ENCODE measurements at regions not wholly inside any gene's neighbourhood (a gene's known extent, or its start where the extent isn't known, plus 50 kb on each side); places are given as distances from the start of the nearest gene placed in this dataset.

DNA sequence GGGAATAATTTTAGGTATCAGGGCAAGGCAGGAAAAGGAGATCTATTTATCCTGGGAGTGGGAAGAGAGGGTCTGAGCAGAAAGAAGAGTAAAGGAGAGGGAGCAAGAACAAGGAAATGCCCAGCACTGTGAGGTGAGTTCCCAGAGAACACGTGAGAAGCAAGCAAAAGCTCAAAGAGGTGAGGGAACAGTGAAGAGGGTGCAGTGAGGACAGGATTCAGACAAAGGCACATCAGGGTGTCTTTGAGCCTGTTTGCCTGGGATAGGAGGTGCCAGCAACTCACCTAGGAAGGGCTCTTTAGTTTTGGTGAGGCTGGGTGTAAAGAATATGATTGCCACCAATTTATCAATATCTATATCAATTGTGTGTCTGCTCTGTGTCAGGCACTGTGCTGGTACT lies 88.9 kb upstream of the NRXN3 start:
- TF ChIP-seq, protein P1, sequence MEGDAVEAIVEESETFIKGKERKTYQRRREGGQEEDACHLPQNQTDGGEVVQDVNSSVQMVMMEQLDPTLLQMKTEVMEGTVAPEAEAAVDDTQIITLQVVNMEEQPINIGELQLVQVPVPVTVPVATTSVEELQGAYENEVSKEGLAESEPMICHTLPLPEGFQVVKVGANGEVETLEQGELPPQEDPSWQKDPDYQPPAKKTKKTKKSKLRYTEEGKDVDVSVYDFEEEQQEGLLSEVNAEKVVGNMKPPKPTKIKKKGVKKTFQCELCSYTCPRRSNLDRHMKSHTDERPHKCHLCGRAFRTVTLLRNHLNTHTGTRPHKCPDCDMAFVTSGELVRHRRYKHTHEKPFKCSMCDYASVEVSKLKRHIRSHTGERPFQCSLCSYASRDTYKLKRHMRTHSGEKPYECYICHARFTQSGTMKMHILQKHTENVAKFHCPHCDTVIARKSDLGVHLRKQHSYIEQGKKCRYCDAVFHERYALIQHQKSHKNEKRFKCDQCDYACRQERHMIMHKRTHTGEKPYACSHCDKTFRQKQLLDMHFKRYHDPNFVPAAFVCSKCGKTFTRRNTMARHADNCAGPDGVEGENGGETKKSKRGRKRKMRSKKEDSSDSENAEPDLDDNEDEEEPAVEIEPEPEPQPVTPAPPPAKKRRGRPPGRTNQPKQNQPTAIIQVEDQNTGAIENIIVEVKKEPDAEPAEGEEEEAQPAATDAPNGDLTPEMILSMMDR (IDR thresholded peaks at IDR 0.05; ENCODE audit: low read depth, low read length): no peak
- H3K4me3 ChIP-seq (ENCODE audit: low read depth, low read length): no peak overlapping the region
- DNase-seq (ENCODE audit: low read depth, low spot score): no peak
- in situ Hi-C loops (cut with HindIII; ENCODE audit: low sequenced_read_pairs): no loop called here

DNA sequence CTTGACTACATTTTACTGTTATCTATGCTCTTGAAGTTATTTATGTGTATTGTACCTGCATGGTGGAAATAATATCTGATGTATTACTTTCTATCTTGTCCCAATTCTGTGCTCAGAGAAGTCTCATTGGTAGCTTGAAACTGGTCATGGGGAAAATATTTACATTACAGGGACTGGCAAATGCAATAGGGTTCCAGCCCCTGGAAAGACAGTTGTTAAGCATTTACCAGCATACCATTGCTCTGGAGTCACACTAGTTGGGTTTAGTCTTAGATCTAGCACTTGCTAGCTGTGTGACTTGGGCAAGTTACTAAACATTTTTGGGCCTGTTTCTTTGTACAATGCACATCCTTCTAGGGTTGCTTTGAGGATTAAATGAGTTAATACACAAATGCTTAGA lies 86.3 kb upstream of the NRXN3 start:
- TF ChIP-seq, protein P1 (IDR thresholded peaks at IDR 0.05; ENCODE audit: low read depth, low read length): no peak
- DNase-seq (ENCODE audit: low read depth, low spot score): no peak
- in situ Hi-C loops (cut with HindIII; ENCODE audit: low sequenced_read_pairs): no loop called here
- H3K4me3 ChIP-seq (ENCODE audit: low read depth, low read length): no peak overlapping the region

DNA sequence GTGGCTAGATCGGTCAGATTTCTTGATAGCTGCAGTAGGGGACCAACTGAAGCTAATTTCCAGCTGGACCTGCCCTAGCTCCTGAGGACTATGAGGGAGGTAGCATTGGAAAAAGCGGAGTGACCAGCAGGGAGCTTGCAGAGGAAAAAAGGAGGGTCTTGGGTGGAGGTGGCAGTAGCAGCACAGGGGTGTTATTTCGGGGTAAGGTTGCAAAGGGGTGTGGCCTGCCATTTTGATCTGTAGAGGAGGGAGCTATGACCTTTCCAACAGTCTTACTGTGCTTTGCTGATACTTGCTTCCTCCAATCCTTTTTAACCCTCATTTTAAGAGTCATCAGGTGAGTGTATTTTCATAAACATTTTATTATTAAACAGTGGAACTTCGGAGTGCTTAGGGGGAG lies 83.8 kb upstream of the NRXN3 start:
- no peak for DNase-seq (ENCODE audit: low read depth, low spot score)
- TF ChIP-seq, protein P1 (IDR thresholded peaks at IDR 0.05; ENCODE audit: low read depth, low read length): no peak
- in situ Hi-C loops (cut with HindIII; ENCODE audit: low sequenced_read_pairs): no loop called here
- H3K4me3 ChIP-seq (ENCODE audit: low read depth, low read length): no peak overlapping the region

DNA sequence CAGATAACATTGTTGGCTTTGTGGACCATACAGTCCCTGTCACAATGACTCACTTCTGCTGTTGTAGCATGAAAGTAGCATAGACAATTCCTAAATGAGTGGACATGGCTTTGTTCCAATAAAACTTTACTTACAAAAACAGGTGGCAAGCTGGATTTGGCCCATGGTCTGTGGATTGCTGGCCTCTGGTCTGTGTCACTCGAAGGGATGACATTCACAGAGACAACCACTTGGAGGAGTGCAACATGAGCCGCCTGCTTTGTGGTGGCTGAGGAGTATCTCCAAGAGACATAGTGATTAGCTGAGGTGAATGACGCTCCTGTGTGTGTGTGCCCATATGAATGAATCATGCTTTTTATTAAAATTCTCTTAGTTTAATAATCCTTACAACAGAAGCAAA lies 81.3 kb upstream of the NRXN3 start:
- no peak overlapping the region for H3K4me3 ChIP-seq (ENCODE audit: low read depth, low read length)
- TF ChIP-seq, protein P1 (IDR thresholded peaks at IDR 0.05; ENCODE audit: low read depth, low read length): no peak
- in situ Hi-C loops (cut with HindIII; ENCODE audit: low sequenced_read_pairs): no loop called here
- DNase-seq (ENCODE audit: low read depth, low spot score): no peak

DNA sequence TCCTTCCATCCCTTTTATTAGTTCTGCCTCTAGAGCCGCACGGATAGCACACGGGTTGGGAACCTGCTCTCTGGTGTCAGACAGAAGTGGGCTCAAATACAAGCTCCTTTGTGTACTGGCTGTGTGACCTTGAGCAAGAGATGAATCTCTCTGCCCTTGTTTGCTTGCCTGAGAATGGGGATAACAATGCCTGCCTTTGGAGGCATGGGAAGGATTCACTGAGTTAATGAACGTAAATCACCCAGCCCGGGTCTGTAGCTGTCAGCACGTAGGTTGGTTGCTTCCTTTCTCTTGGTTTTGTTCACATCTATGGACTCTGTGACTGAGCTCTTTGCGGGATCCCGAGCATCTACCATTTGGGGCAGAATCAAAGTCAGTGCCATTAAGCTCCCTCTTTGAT lies 79.3 kb upstream of the NRXN3 start:
- TF ChIP-seq, protein P1 (IDR thresholded peaks at IDR 0.05; ENCODE audit: low read depth, low read length): no peak
- H3K4me3 ChIP-seq (ENCODE audit: low read depth, low read length): no peak overlapping the region
- in situ Hi-C loops (cut with HindIII; ENCODE audit: low sequenced_read_pairs): no loop called here
- DNase-seq (ENCODE audit: low read depth, low spot score): no peak

DNA sequence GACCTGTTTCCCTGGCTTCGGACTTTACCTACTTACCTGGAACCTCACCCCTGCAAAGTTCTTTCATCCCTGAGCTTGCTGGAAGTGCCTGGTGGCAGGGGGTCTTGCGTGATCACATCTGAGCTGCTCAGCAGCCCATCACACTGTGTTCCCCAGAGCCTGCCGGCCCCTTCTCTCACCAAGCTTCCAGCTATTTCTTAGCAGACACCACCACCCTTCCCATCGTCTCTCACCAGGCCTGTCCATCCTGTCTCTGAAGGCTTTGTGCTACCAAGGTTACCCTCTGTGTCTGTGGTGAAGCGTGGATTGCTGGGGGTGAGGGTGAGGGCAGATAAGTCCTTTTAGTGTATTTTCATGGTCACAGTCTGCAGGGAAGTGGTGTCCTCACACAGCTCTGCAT lies 78.8 kb upstream of the NRXN3 start:
- no peak overlapping the region for H3K4me3 ChIP-seq (ENCODE audit: low read depth, low read length)
- no peak for DNase-seq (ENCODE audit: low read depth, low spot score)
- in situ Hi-C loops (cut with HindIII; ENCODE audit: low sequenced_read_pairs): no loop called here
- TF ChIP-seq, protein P1 (IDR thresholded peaks at IDR 0.05; ENCODE audit: low read depth, low read length): no peak

DNA sequence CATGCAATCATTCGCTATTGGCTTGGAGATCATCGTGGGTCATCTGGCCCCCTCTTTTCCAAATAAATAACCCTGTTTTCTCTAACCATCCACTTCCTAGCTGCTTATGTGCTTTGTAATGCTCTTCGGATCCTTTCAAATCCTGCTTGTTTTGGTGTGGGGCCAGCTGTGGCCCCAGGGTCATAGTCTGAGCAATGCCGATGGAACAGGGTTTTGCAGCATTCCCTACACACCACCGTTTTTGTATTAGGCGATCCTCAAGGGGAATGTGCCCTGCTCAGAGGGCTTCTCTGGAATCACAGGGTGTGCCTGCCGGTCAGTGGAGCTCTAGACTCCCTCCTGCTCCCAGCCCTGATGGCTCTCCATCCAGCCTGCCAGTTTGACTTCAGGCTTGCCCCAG lies 78.1 kb upstream of the NRXN3 start:
- TF ChIP-seq, protein P1 (IDR thresholded peaks at IDR 0.05; ENCODE audit: low read depth, low read length): no peak
- DNase-seq (ENCODE audit: low read depth, low spot score): no peak
- no peak overlapping the region for H3K4me3 ChIP-seq (ENCODE audit: low read depth, low read length)
- in situ Hi-C loops (cut with HindIII; ENCODE audit: low sequenced_read_pairs): no loop called here

Data from astrocyte of the spinal cord (primary cell).